SKM-1 treated with dmso at 0.1 percent for 144 hours (cell line): ENCODE measurements at regions not wholly inside any gene's neighbourhood (a gene's known extent, or its start where the extent isn't known, plus 50 kb on each side); places are given as distances from the start of the nearest gene placed in this dataset.

ENCODE experiments used
- DNase-seq: peaks from one replicate; lab custom pipeline; 2025; ENCODE audit not compliant: unreplicated experiment; lab: John Stamatoyannopoulos, UW

- no peak for DNase-seq
Observed at GRCh38 chr3:118436697-118437262, 597.9 kb downstream of the IGSF11 start.

- DNase-seq, result no peak
Observed at GRCh38 chr3:118445036-118445435, 589.6 kb downstream of the IGSF11 start.

DNA sequence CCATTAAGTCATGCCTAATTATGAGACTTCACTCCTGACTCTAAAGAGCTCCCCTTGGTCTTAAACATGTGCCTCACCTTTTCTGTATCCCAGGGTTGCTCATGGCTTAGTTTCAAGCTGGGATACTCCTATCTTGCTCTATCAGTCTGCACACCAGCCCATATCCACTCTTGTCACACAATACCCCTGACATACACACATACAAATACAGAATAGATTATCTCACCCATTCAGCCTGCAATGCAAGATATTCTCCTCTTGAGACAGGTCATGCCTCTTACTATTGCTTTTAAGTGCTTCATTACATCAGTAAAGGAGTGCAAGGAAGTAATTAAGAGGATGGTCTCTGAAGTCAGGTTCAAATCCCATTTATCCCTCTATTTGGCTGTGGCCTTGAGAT lies 587.3 kb downstream of the IGSF11 start:
- no peak for DNase-seq

DNA sequence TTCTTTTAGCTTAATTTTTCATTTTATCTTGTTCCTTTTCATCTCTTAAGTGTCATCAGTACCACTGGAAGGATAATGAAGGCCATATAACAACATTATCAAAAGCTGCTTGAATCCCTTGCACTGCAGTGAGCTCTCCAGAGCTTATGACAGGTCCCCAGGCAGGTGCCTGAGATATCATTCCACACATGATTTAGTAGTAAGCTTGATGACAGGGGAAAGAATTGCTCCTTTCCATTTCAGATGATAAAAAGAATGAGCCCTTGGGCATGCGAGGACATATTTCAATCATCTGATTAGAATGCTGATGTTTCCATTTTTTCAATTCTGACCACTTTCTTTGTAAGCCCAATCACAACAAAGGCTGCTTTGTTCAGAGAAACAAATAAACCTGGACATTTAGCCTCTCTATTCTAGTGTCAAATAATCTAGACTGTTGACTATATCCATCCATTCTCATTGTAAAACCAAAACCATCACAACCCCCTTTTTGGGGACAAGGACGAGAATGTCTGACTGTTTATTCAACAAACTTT lies 567.8 kb downstream of the IGSF11 start:
- no peak for DNase-seq

GRCh38 chr3:118468801-118469200 lies 565.8 kb downstream of the IGSF11 start:
- no peak for DNase-seq

- DNase-seq, result no peak
Observed at GRCh38 chr3:118472586-118472985, 562.1 kb downstream of the IGSF11 start.

GRCh38 chr3:118473343-118473742 lies 561.3 kb downstream of the IGSF11 start:
- no peak for DNase-seq

DNA sequence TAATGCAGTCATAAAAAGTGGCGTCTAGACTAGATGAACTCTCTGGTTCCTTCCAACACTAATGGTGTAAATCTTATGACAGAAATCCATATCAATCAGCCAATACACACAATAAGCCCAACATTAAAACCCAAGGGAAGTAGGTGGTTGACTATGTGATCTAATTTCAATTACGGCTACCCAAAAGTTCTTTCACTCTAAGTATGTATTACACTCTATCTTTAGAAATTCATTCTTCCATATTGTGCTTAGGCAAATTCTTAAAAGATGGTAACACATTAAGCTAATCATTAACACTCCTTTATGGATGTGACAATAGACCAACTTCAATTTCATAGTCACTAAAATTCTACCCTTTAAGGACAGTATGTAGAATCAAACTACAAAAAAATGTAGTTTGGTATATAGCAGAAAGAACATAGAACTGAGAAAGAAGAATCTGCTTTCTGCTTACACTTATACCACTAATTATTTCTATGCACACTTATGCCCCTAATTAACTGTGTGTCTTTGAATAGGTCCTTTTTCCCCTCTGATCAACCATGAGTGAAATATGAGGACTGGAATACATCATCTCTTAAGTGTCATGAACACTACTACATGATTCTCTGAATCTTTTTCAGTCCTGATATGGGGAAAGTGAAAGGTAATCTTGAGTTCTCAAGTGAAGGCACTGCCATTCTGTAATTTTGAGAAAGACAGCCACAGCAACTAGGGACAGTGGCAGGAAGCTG lies 557.6 kb downstream of the IGSF11 start:
- no peak for DNase-seq

DNA sequence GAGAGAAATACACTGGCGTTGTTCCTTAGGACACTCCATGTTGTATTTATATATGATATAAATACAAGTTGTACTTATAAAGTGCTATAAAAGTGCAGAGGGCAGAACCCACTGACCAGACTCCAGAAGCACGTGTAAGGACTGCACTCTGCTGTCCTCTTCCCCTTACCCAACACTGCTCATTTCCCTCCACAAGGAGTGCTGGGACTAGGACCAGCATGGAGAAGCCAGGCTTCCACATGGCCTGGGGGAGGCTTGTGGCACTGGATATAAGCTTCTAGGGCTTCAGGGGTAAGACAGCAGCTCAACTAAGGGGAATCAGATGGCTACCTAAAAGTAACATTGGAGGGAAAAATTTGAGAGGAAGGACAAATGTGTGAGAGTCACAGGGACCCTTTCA lies 556.9 kb downstream of the IGSF11 start:
- no peak for DNase-seq

DNA sequence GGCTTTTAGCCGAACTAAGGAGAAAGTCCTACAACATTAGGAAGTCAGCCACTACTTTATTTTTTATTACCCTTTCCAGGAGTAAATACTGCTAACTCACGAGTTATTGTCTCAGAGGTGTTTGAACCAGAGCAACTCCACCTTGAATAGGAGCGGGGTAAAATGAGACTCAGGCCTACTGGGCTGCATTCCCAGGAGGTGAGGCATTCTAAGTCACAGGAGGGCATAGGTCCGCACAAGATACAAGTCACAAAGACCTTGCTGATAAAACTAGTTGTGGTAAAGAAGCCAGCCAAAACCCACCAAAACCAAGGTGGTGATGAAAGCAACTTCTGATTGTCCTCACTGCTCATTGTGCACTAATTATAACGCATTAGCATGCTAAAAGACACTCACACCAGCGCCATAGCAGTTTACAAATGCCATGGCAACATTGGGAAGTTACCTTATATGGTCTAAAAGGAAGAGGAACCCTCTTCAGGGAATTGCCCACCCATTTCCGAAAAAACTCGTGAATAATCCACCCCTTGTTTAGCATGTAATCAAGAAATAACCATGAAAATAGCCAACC lies 555.9 kb downstream of the IGSF11 start:
- no peak for DNase-seq

DNA sequence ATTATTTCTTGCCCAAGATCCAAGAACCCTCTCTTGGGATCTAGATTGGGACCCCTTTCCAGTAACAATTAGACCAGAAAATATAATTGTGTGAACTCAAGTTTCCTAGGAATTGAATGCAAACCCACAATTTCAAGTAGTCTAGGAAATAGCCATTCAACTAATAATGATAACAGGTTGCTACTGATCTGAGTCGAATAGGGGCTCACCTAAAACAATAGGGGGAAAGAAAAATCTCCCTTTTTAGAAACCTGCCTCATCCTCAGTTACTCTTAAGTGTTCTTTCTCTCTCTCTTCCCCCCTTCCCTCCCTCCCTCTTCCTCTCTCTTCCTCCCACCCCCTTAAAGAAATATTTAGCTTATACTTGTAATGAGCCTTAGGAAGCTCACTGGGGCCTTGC lies 555.3 kb downstream of the IGSF11 start:
- DNase-seq, result no peak

- no peak for DNase-seq
Observed at GRCh38 chr3:118480101-118480860, 554.4 kb downstream of the IGSF11 start.

DNA sequence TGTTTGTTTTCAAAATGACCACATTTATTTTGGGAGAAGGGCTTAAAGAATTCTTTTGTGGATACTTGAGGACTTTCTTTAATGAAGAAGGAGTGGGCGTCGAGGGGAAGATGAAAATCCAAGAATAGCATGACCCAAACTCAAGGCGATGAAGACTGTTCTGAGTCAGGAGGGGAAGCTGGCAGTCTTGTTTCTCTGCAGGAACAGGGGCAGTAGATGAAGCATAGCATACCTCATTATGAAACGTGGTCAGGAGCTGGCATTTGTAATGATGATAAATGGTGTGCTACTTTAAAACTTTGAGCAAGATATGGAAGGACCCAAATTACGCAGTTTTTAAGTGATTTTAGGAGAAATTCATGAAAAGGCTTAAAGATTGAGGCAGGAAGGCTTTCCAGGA lies 549.0 kb downstream of the IGSF11 start:
- no peak for DNase-seq

GRCh38 chr3:118487734-118488133 lies 546.9 kb downstream of the IGSF11 start:
- no peak for DNase-seq

DNA sequence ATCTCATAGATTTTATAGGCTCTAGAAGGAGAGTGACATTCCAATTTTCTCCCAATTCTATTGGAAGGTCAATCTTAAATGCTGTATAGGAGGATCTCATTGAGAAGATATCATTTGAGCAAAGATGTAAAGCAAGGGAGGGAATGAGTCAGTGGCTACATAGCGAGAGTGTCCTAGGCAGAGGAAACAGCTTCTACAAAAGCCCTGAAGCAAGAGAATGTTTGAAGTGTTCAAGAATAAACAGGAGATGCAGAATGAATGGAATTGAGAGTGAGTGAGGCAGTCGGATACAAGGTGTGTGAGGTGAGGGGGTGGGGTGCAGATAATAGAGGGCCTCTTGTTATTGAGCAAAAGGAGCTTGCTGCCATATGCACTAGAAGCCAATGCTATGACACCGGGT lies 545.9 kb downstream of the IGSF11 start:
- DNase-seq, result no peak

GRCh38 chr3:118495206-118495605 lies 539.4 kb downstream of the IGSF11 start:
- DNase-seq, result no peak

- DNase-seq, result no peak
Observed at GRCh38 chr3:118497274-118497673, 537.4 kb downstream of the IGSF11 start.

DNA sequence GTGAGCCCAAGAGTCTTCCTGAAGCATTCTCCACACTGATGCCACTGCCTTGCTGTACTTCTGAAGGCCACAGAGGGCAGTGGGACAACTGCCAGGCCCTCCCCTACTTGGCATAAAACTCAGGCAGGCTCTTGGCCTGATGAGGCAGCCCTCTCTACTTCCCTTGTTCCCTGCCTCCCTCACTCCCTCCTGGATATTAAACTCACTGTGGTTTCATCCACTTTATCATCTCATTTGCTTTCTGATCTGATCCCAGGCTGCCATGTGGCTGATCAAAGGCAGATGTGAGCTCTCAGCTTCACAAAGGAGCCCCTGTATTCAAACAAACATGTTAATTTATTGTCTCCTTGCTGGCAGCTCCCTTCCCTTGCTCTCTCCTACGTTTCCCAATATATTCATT lies 533.5 kb downstream of the IGSF11 start:
- DNase-seq, result no peak

GRCh38 chr3:118504906-118505305 lies 529.7 kb downstream of the IGSF11 start:
- no peak for DNase-seq

GRCh38 chr3:118505784-118506183 lies 528.9 kb downstream of the IGSF11 start:
- DNase-seq, result no peak

DNA sequence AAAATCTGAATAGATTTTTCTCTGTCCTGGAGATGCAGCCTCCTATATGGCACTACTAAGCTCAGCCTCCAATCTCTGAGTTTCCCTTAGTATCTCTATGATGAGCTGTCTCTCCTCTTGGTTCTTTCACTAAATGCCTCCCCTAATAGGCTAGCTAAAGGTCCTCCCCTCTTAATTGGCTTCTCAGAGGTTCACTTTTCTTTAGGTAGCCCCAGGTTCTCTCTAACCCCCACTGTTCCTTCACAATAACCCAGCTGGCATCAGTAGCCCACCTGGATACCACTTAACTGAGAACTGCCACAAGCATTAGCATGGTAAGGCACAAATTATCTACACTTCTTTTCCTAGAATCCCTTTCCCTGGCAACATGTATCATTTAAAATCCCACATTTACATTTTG lies 523.2 kb downstream of the IGSF11 start:
- DNase-seq, result no peak

GRCh38 chr3:118512301-118512700 lies 522.3 kb downstream of the IGSF11 start:
- no peak for DNase-seq
